Bronchial epithelial cell (primary cell): ENCODE measurements at regions not wholly inside any gene's neighbourhood (a gene's known extent, or its start where the extent isn't known, plus 50 kb on each side); places are given as distances from the start of the nearest gene placed in this dataset.

Source experiments
- DNase-seq: peaks from one replicate; pipeline ENCODE4 v3.0.0-alpha.2; 2010; ENCODE audit warnings: low read depth
- FAIRE-seq: peaks from 2 replicates; lab custom pipeline; 2011; peaks lifted over from hg19 to GRCh38; lab: Jason Lieb, UNC
- H3K27me3 ChIP-seq: 2 replicates; pipeline ENCODE4 v1.5.1; 2011; ENCODE audit warnings: low read length; ENCODE audit not compliant: control insufficient read depth, insufficient read depth
- H3K36me3 ChIP-seq: 2 replicates; pipeline ENCODE4 v1.5.1; 2011; ENCODE audit warnings: low read length; ENCODE audit not compliant: control insufficient read depth, insufficient read depth
- H3K4me3 ChIP-seq: 2 replicates; pipeline ENCODE4 v1.5.1; 2011; ENCODE audit warnings: mild to moderate bottlenecking, low read depth, low read length, control low read depth
- TF ChIP-seq, protein P1 (sequence below): IDR thresholded peaks from 2 replicates; pipeline ENCODE4 v1.5.1; 2011; ENCODE audit warnings: mild to moderate bottlenecking, moderate library complexity, low read length, control low read depth, inconsistent platforms; ENCODE audit not compliant: insufficient read depth, severe bottlenecking

DNA sequence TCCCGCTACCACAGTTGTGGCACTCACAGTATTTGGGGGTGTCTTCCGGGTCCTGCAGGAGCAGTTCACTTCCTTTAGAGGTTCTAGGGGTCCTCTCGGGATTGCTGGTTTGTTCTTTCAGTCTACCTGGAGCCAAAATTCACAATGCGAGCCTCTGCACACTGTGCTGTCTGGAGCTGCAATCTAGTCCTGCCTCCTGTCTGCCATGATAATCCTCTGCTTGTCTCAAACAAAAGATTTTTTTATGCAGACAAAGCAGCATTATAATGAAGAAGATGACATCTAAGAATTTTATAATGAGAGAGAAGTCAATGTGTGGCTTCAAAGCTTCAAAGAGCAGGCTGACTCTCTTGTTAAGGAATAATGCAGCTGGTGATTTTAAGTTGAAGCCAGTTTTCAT, 975.1 kb upstream of the GYPC start:
- FAIRE-seq = no peak
- TF ChIP-seq, protein P1, sequence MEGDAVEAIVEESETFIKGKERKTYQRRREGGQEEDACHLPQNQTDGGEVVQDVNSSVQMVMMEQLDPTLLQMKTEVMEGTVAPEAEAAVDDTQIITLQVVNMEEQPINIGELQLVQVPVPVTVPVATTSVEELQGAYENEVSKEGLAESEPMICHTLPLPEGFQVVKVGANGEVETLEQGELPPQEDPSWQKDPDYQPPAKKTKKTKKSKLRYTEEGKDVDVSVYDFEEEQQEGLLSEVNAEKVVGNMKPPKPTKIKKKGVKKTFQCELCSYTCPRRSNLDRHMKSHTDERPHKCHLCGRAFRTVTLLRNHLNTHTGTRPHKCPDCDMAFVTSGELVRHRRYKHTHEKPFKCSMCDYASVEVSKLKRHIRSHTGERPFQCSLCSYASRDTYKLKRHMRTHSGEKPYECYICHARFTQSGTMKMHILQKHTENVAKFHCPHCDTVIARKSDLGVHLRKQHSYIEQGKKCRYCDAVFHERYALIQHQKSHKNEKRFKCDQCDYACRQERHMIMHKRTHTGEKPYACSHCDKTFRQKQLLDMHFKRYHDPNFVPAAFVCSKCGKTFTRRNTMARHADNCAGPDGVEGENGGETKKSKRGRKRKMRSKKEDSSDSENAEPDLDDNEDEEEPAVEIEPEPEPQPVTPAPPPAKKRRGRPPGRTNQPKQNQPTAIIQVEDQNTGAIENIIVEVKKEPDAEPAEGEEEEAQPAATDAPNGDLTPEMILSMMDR = no peak
- no peaks in the 10 kb centered on the region for H3K27me3 ChIP-seq
- no peak overlapping the region for H3K4me3 ChIP-seq
- no peaks in the 10 kb centered on the region for H3K36me3 ChIP-seq
- DNase-seq = no peak

DNA sequence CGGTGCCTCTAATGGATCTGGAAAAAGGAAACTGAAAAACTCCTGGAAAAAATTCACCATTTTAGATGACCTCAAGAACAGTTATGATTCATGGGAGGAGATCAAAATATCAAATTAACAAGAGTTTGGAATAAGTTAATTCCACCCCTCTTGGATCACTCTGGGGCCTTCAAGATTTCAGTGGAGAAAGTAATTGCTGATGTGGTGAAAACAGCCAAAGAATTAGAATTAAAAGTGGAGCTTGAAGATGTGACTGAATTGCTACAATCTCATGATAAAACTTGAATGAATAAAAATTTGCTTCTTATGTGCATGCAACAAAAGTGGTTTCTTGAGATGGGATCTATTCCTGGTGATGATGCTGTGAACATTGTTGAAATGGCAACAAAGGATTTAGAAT, 974.4 kb upstream of the GYPC start:
- no peak for FAIRE-seq
- Histone ChIP-seq H3K4me3 (no peak overlapping the region), H3K36me3 (no peaks in the 10 kb centered on the region)

DNA sequence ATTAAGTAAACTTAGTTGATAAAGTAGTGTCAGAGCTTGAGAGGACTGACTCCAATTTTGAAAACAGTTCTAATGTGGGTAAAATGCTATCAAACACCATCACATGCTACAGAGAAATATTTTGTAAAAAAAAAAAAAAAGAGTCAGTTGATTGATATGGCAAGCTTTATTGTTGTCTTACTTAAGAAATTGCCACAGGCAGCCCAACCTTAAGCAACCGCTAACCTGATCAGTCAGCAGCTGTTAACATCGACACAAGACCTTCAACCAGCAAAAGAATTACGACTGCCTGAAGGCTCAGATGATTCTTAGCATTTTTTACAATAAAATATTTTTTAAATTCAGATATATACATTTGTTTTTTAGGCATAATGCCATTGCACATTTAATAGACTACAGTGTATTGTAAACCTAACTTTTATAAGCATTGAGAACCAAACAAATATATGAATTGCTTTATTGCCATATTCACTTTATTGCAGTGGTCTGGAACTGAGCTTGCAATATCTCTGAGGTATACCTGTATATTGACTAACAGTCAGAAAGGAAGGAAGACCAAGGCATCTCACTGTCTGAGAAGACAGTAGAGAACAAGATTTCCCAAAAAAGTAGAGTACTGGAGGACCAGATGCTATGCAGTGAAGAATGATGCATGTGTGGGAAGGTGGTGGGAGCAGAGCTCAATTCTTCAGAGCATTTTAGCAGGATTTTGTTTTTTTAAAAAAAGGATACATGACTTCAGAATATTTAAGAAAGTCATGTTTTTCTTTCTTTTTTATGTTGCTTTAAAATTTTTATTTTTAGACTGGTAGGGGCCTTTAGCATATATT, 973.8 kb upstream of the GYPC start:
- DNase-seq (no peak), FAIRE-seq (no peak)
- H3K36me3 ChIP-seq = no peaks in the 10 kb centered on the region
- no peaks in the 10 kb centered on the region for H3K27me3 ChIP-seq
- H3K4me3 ChIP-seq = no peak overlapping the region
- TF ChIP-seq, protein P1 = no peak

More for the DNA sequence above, 974.4 kb upstream of the GYPC start:
- TF ChIP-seq, protein P1 = no peak
- no peak for DNase-seq
- no peaks in the 10 kb centered on the region for H3K27me3 ChIP-seq

DNA sequence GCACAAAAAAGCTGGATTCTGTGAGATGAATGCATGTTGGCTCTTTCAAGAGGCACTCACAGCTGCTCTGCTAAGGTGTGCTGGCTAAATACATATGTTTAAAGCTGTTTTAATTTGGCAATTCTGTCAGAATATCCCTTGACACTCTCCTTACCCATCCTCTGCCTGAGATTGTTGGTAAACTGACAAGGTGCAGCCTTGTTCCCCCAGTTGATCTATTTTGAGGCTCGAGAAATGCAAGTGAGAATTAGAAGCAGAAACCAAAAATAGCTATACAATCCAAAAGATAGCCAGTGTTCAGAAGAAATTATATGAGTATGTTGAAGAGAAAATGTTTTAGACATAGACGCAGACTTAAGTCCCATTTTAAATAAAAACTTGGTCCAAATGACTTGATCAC, 971.7 kb upstream of the GYPC start:
- no peak overlapping the region for H3K4me3 ChIP-seq
- no peak for DNase-seq
- TF ChIP-seq, protein P1 = no peak
- H3K36me3 ChIP-seq = no peaks in the 10 kb centered on the region
- H3K27me3 ChIP-seq = no peaks in the 10 kb centered on the region
- no peak for FAIRE-seq

DNA sequence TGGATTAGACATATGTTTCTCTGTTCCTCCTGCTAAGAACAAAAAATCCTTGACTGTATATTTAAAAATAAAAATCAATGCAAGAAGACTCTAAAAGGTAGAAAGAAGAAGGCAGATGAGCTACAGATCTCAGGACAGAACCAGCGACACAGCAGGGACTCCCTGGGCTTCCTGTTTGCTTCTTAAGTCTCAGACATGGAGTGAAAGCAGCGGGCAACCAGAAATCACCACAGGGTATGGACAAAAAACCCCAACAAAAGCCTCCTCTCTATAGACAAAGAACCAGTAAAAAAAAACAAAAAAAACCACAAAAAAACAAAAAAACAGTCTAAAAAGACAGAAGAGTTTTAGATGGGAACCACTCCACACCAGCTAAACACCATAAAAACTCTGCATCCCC, 971.0 kb upstream of the GYPC start:
- no peak for DNase-seq
- TF ChIP-seq, protein P1 = no peak
- no peaks in the 10 kb centered on the region for H3K27me3 ChIP-seq
- FAIRE-seq = no peak
- H3K4me3 ChIP-seq = no peak overlapping the region
- H3K36me3 ChIP-seq = no peaks in the 10 kb centered on the region
